Hepatocyte (in vitro differentiated cells): ENCODE measurements at regions not wholly inside any gene's neighbourhood (a gene's known extent, or its start where the extent isn't known, plus 50 kb on each side); places are given as distances from the start of the nearest gene placed in this dataset.

ENCODE experiments used
- DNase-seq: peaks from one replicate; pipeline ENCODE4 v3.0.0-alpha.2; 2016; ENCODE audit warnings: low spot score
- H2AFZ ChIP-seq: fragments of 200-600 bp; sonication (generic); 2 replicates; pipeline ENCODE4 v1.6.0; 2016; ENCODE audit warnings: antibody characterized with exemption, mild to moderate bottlenecking
- H3K27ac ChIP-seq: fragments of 200-600 bp; sonication (generic); 2 replicates; pipeline ENCODE4 v1.5.1; 2016; ENCODE audit warnings: mild to moderate bottlenecking
- H3K27me3 ChIP-seq: fragments of 200-600 bp; sonication (generic); 2 replicates; pipeline ENCODE4 v1.6.1; 2016
- H3K36me3 ChIP-seq: fragments of 200-600 bp; sonication (generic); replicated peaks from 2 replicates; pipeline ENCODE4 v1.5.1; 2016; ENCODE audit warnings: low read depth; ENCODE audit not compliant: insufficient read depth
- H3K4me1 ChIP-seq: fragments of 200-600 bp; sonication (generic); 2 replicates; pipeline ENCODE4 v1.5.1; 2016; ENCODE audit warnings: mild to moderate bottlenecking, moderate library complexity; ENCODE audit not compliant: insufficient read depth
- H3K4me2 ChIP-seq: fragments of 200-600 bp; sonication (generic); 2 replicates; pipeline ENCODE4 v1.6.0; 2016
- H3K4me3 ChIP-seq: fragments of 200-600 bp; sonication (generic); 2 replicates; pipeline ENCODE4 v1.5.1; 2016; ENCODE audit warnings: mild to moderate bottlenecking
- H3K79me2 ChIP-seq: fragments of 200-600 bp; sonication (generic); 2 replicates; pipeline ENCODE4 v1.6.0; 2017; ENCODE audit warnings: mild to moderate bottlenecking
- H3K9me2 ChIP-seq: fragments of 200-600 bp; sonication (generic); replicated peaks from 2 replicates; pipeline ENCODE4 v1.6.0; 2017; ENCODE audit warnings: mild to moderate bottlenecking; ENCODE audit not compliant: insufficient read depth
- H3K9me3 ChIP-seq: fragments of 200-600 bp; sonication (generic); 2 replicates; pipeline ENCODE4 v1.5.1; 2016; ENCODE audit warnings: low read depth, mild to moderate bottlenecking
- H4K20me1 ChIP-seq: fragments of 200-600 bp; sonication (generic); 2 replicates; pipeline ENCODE4 v1.6.0; 2016; ENCODE audit warnings: mild to moderate bottlenecking; ENCODE audit not compliant: insufficient read depth, poor library complexity, severe bottlenecking
- CTCF ChIP-seq: fragments of 200-600 bp; sonication (generic); IDR thresholded peaks from 2 replicates; pipeline ENCODE4 v1.5.1; 2016; ENCODE audit warnings: antibody characterized with exemption, mild to moderate bottlenecking; ENCODE audit not compliant: poor library complexity
- EZH2 ChIP-seq: fragments of 200-600 bp; sonication (generic); IDR thresholded peaks from 2 replicates; pipeline ENCODE4 v1.6.1; 2016; ENCODE audit warnings: antibody characterized with exemption, mild to moderate bottlenecking, borderline replicate concordance
- EZH2phosphoT487 ChIP-seq: fragments of 200-600 bp; sonication (generic); IDR thresholded peaks from one replicate; pipeline ENCODE4 v1.6.1; 2018; ENCODE audit warnings: antibody characterized with exemption, mild to moderate bottlenecking, low read depth, moderate library complexity; ENCODE audit not compliant: unreplicated experiment, severe bottlenecking
- WGBS: methylation state at CpG from one replicate; pipeline ENCODE4 v1.1.6; 2016; ENCODE audit warnings: low lambda C conversion rate; ENCODE audit errors: missing lambda C conversion rate; 5-methylcytosine and 5-hydroxymethylcytosine counted together

GRCh38 chr18:43482136-43482535 lies 204.8 kb upstream of the SYT4 start:
- no peak overlapping the region for H3K4me2 ChIP-seq
- H4K20me1 ChIP-seq, result no peaks in the 10 kb centered on the region
- DNase-seq, result no peak
- TF ChIP-seq CTCF (no peak), EZH2 (no peak), EZH2phosphoT487 (no peak)
- no peaks in the 10 kb centered on the region for H3K27me3 ChIP-seq
- no peaks in the 10 kb centered on the region for H3K4me1 ChIP-seq
- no peaks in the 10 kb centered on the region for H3K79me2 ChIP-seq
- H3K36me3 ChIP-seq, result no peaks in the 10 kb centered on the region
- no peak overlapping the region for H2AFZ ChIP-seq
- H3K9me2 ChIP-seq, result no peaks in the 10 kb centered on the region
- H3K27ac ChIP-seq, result no peak overlapping the region
- no peaks in the 10 kb centered on the region for H3K9me3 ChIP-seq
- 94% methylated on average over 14 of the region's 14 CpGs for WGBS
- no peak overlapping the region for H3K4me3 ChIP-seq

- Histone ChIP-seq H3K4me1 (no peaks in the 10 kb centered on the region), H3K79me2 (no peaks in the 10 kb centered on the region), H3K4me3 (no peak overlapping the region), H3K4me2 (no peak overlapping the region), H3K9me2 (no peaks in the 10 kb centered on the region), H4K20me1 (no peaks in the 10 kb centered on the region), H3K9me3 (no peaks in the 10 kb centered on the region), H3K27ac (no peak overlapping the region), H3K27me3 (no peaks in the 10 kb centered on the region), H2AFZ (no peak overlapping the region), H3K36me3 (no peaks in the 10 kb centered on the region)
- no peak for TF ChIP-seq EZH2
- no peak for TF ChIP-seq CTCF
- TF ChIP-seq EZH2phosphoT487, result no peak
- WGBS, result 91% methylated on average over 14 of the region's 14 CpGs
- no peak for DNase-seq
Observed at GRCh38 chr18:43482600-43482999, 205.3 kb upstream of the SYT4 start.

GRCh38 chr18:43484710-43485109 lies 207.4 kb upstream of the SYT4 start:
- Histone ChIP-seq H3K79me2 (no peaks in the 10 kb centered on the region), H3K27ac (no peak overlapping the region), H4K20me1 (no peaks in the 10 kb centered on the region), H3K4me3 (no peak overlapping the region), H3K27me3 (no peaks in the 10 kb centered on the region), H2AFZ (no peak overlapping the region), H3K9me3 (no peaks in the 10 kb centered on the region), H3K36me3 (no peaks in the 10 kb centered on the region), H3K9me2 (no peaks in the 10 kb centered on the region), H3K4me1 (no peaks in the 10 kb centered on the region), H3K4me2 (no peak overlapping the region)
- peak; percentile 8 for DNase-seq
- 64% methylated on average over 1 of the region's 1 CpG for WGBS
- TF ChIP-seq EZH2phosphoT487, result no peak
- TF ChIP-seq EZH2, result no peak
- TF ChIP-seq CTCF, result no peak

- whole genome bisulfite sequencing, result 95% methylated on average over 5 of the region's 5 CpGs
- H3K27ac ChIP-seq, result no peak overlapping the region
- DNase-seq, result no peak
Observed at GRCh38 chr18:43485545-43485963, 208.3 kb upstream of the SYT4 start.

More at GRCh38 chr18:43485545-43485963, 208.3 kb upstream of the SYT4 start:
- Histone ChIP-seq H3K9me3 (no peaks in the 10 kb centered on the region), H3K4me3 (no peak overlapping the region), H3K4me1 (no peaks in the 10 kb centered on the region), H3K4me2 (no peak overlapping the region), H3K79me2 (no peaks in the 10 kb centered on the region), H3K36me3 (no peaks in the 10 kb centered on the region), H3K27me3 (no peaks in the 10 kb centered on the region), H3K9me2 (no peaks in the 10 kb centered on the region), H4K20me1 (no peaks in the 10 kb centered on the region), H2AFZ (no peak overlapping the region)
- TF ChIP-seq EZH2 (no peak), EZH2phosphoT487 (no peak), CTCF (no peak)
